Karpas-422 (cell line): ENCODE measurements at regions not wholly inside any gene's neighbourhood (a gene's known extent, or its start where the extent isn't known, plus 50 kb on each side); places are given as distances from the start of the nearest gene placed in this dataset.

Experiments used
- DNase-seq: peaks from one replicate; pipeline ENCODE4 v3.0.0-alpha.2; 2015
- H2AFZ ChIP-seq: fragments of 200-600 bp; sonication (generic); 2 replicates; pipeline ENCODE4 v1.6.1; 2014; ENCODE audit warnings: antibody characterized with exemption, low read length, mixed read lengths
- H3K27ac ChIP-seq: fragments of 200-600 bp; sonication (generic); 2 replicates; pipeline ENCODE4 v1.5.1; 2014; ENCODE audit warnings: mild to moderate bottlenecking, low read length, moderate library complexity
- H3K27me3 ChIP-seq: fragments of 200-600 bp; sonication (generic); 2 replicates; pipeline ENCODE4 v1.6.1; 2014; ENCODE audit warnings: low read length, mixed read lengths
- H3K36me3 ChIP-seq: fragments of 200-600 bp; sonication (generic); 2 replicates; pipeline ENCODE4 v1.6.1; 2014; ENCODE audit warnings: low read length, mixed read lengths; ENCODE audit not compliant: insufficient read depth
- H3K4me1 ChIP-seq: fragments of 200-600 bp; sonication (generic); 2 replicates; pipeline ENCODE4 v1.6.1; 2014; ENCODE audit warnings: mild to moderate bottlenecking, low read length, mixed read lengths
- H3K4me2 ChIP-seq: fragments of 200-600 bp; sonication (generic); 2 replicates; pipeline ENCODE4 v1.6.1; 2014; ENCODE audit warnings: low read length, low read depth, mild to moderate bottlenecking; ENCODE audit not compliant: poor library complexity, severe bottlenecking
- H3K4me3 ChIP-seq: fragments of 200-600 bp; sonication (generic); 2 replicates; pipeline ENCODE4 v1.5.1; 2014; ENCODE audit warnings: mild to moderate bottlenecking, antibody characterized with exemption, low read length, mixed read lengths
- H3K79me2 ChIP-seq: fragments of 200-600 bp; sonication (generic); 2 replicates; pipeline ENCODE4 v1.6.1; 2014; ENCODE audit warnings: mild to moderate bottlenecking, low read length, mixed read lengths
- H3K9ac ChIP-seq: fragments of 200-600 bp; sonication (generic); 2 replicates; pipeline ENCODE4 v1.6.0; 2014; ENCODE audit warnings: low read length
- H3K9me2 ChIP-seq: fragments of 200-600 bp; sonication (generic), shearing (Covaris generic); replicated peaks from 2 replicates; pipeline ENCODE4 v1.6.0; 2014; ENCODE audit warnings: mild to moderate bottlenecking, low read length, moderate library complexity; ENCODE audit not compliant: insufficient read depth
- H3K9me3 ChIP-seq: fragments of 300-700, 200-600 bp; sonication (generic); 2 replicates; pipeline ENCODE4 v1.6.1; 2014; ENCODE audit warnings: low read length, mixed read lengths
- H4K20me1 ChIP-seq: fragments of 200-600 bp; sonication (generic); 2 replicates; pipeline ENCODE4 v1.6.1; 2014; ENCODE audit warnings: mild to moderate bottlenecking, antibody characterized with exemption, low read length, low read depth; ENCODE audit not compliant: insufficient read depth

GRCh38 chr9:73348471-73348870 is 196.8 kb downstream of the ANXA1 start:
- Histone ChIP-seq H3K79me2 (no peaks in the 10 kb centered on the region), H3K9ac (no peak overlapping the region), H2AFZ (no peak overlapping the region), H3K4me2 (no peak overlapping the region), H3K27me3 (no peaks in the 10 kb centered on the region), H3K9me2 (no peaks in the 10 kb centered on the region), H3K27ac (no peak overlapping the region), H3K4me1 (no peaks in the 10 kb centered on the region), H3K4me3 (no peak overlapping the region), H4K20me1 (no peaks in the 10 kb centered on the region), H3K36me3 (no peaks in the 10 kb centered on the region), H3K9me3 (peaks cover 14% of the 10 kb centered on the region)
- DNase-seq: no peak

- H3K27me3 ChIP-seq: no peaks in the 10 kb centered on the region
- no peaks in the 10 kb centered on the region for H3K36me3 ChIP-seq
- no peak overlapping the region for H3K27ac ChIP-seq
- no peak overlapping the region for H2AFZ ChIP-seq
- peaks cover 12% of the 10 kb centered on the region for H3K9me3 ChIP-seq
- no peak overlapping the region for H3K9ac ChIP-seq
- H4K20me1 ChIP-seq: no peaks in the 10 kb centered on the region
- H3K9me2 ChIP-seq: no peaks in the 10 kb centered on the region
- DNase-seq: no peak
- H3K4me2 ChIP-seq: no peak overlapping the region
- no peak overlapping the region for H3K4me3 ChIP-seq
- H3K79me2 ChIP-seq: no peaks in the 10 kb centered on the region
- H3K4me1 ChIP-seq: no peaks in the 10 kb centered on the region
Measured at GRCh38 chr9:73349476-73349875, 197.8 kb downstream of the ANXA1 start.

- H4K20me1 ChIP-seq: no peaks in the 10 kb centered on the region
- no peak for DNase-seq
- no peak overlapping the region for H3K4me2 ChIP-seq
- no peaks in the 10 kb centered on the region for H3K9me2 ChIP-seq
- no peak overlapping the region for H2AFZ ChIP-seq
- H3K27ac ChIP-seq: no peak overlapping the region
- no peaks in the 10 kb centered on the region for H3K4me1 ChIP-seq
- H3K79me2 ChIP-seq: no peaks in the 10 kb centered on the region
- no peak overlapping the region for H3K9ac ChIP-seq
- no peaks in the 10 kb centered on the region for H3K27me3 ChIP-seq
- H3K9me3 ChIP-seq: peaks cover 28% of the 10 kb centered on the region
- H3K4me3 ChIP-seq: no peak overlapping the region
- H3K36me3 ChIP-seq: no peaks in the 10 kb centered on the region
Measured at GRCh38 chr9:73357607-73358006, 205.9 kb downstream of the ANXA1 start.

GRCh38 chr9:73370053-73370452 is 218.4 kb downstream of the ANXA1 start:
- Histone ChIP-seq H3K4me2 (no peak overlapping the region), H3K27me3 (no peaks in the 10 kb centered on the region), H3K9me3 (peaks cover 13% of the 10 kb centered on the region), H3K36me3 (no peaks in the 10 kb centered on the region), H3K9ac (no peak overlapping the region), H3K4me3 (no peak overlapping the region), H3K9me2 (no peaks in the 10 kb centered on the region), H3K4me1 (no peaks in the 10 kb centered on the region), H3K27ac (no peak overlapping the region), H4K20me1 (no peaks in the 10 kb centered on the region), H2AFZ (no peak overlapping the region), H3K79me2 (no peaks in the 10 kb centered on the region)
- no peak for DNase-seq

GRCh38 chr9:73371801-73372200 is 220.1 kb downstream of the ANXA1 start:
- peaks cover 13% of the 10 kb centered on the region for H3K9me3 ChIP-seq
- no peak overlapping the region for H3K27ac ChIP-seq
- H3K9ac ChIP-seq: no peak overlapping the region
- no peaks in the 10 kb centered on the region for H3K9me2 ChIP-seq
- H4K20me1 ChIP-seq: no peaks in the 10 kb centered on the region
- H3K4me3 ChIP-seq: no peak overlapping the region
- no peaks in the 10 kb centered on the region for H3K4me1 ChIP-seq
- no peaks in the 10 kb centered on the region for H3K36me3 ChIP-seq
- no peak overlapping the region for H3K4me2 ChIP-seq
- no peak overlapping the region for H2AFZ ChIP-seq
- H3K79me2 ChIP-seq: no peaks in the 10 kb centered on the region
- no peak for DNase-seq
- no peaks in the 10 kb centered on the region for H3K27me3 ChIP-seq

- H3K9me3 ChIP-seq: peaks cover 16% of the 10 kb centered on the region
- DNase-seq: no peak
- H2AFZ ChIP-seq: no peak overlapping the region
- no peak overlapping the region for H3K9ac ChIP-seq
- no peaks in the 10 kb centered on the region for H3K9me2 ChIP-seq
- no peaks in the 10 kb centered on the region for H3K79me2 ChIP-seq
- no peak overlapping the region for H3K4me2 ChIP-seq
- no peaks in the 10 kb centered on the region for H4K20me1 ChIP-seq
- no peaks in the 10 kb centered on the region for H3K36me3 ChIP-seq
- no peaks in the 10 kb centered on the region for H3K27me3 ChIP-seq
- no peak overlapping the region for H3K27ac ChIP-seq
- H3K4me3 ChIP-seq: no peak overlapping the region
- H3K4me1 ChIP-seq: no peaks in the 10 kb centered on the region
Measured at GRCh38 chr9:73380411-73380810, 228.7 kb downstream of the ANXA1 start.

GRCh38 chr9:73402081-73403028 is 250.7 kb downstream of the ANXA1 start:
- Histone ChIP-seq H3K4me1 (no peaks in the 10 kb centered on the region), H3K9me3 (peaks cover 19% of the 10 kb centered on the region), H2AFZ (no peak overlapping the region), H3K27me3 (no peaks in the 10 kb centered on the region), H4K20me1 (no peaks in the 10 kb centered on the region), H3K79me2 (no peaks in the 10 kb centered on the region), H3K9ac (no peak overlapping the region), H3K9me2 (no peaks in the 10 kb centered on the region), H3K4me2 (no peak overlapping the region), H3K4me3 (no peak overlapping the region), H3K27ac (no peak overlapping the region), H3K36me3 (no peaks in the 10 kb centered on the region)
- no peak for DNase-seq

- Histone ChIP-seq H3K9me2 (no peaks in the 10 kb centered on the region), H3K27ac (no peak overlapping the region), H4K20me1 (no peaks in the 10 kb centered on the region), H3K36me3 (no peaks in the 10 kb centered on the region), H3K9me3 (no peaks in the 10 kb centered on the region), H3K4me3 (no peak overlapping the region), H3K27me3 (no peaks in the 10 kb centered on the region), H2AFZ (no peak overlapping the region), H3K4me1 (no peaks in the 10 kb centered on the region), H3K4me2 (no peak overlapping the region), H3K9ac (no peak overlapping the region), H3K79me2 (no peaks in the 10 kb centered on the region)
- no peak for DNase-seq
Measured at GRCh38 chr9:73411494-73411893, 259.8 kb downstream of the ANXA1 start.
